ENCODE measurements at regions not wholly inside any gene's neighbourhood (a gene's known extent, or its start where the extent isn't known, plus 50 kb on each side); places are given as distances from the start of the nearest gene placed in this dataset.

DNA sequence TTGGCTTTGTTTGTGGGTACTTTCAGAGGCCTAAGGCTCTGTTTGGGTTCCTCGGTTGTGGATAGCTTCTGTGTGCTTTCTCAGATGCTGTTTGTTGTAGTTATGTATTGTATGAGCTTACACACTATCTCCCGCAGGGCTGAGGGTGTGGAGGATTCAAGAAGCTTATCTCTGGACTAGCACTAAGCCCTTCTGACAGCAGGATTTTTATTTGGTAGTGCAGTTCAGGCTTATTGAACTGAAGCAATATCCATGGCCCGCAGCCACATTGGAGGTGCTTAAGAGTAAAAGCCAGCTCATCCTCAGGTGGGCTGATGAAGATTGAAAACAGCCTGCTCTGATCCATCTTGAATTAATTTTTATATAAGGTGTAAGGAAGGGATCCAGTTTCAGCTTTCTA is 128.2 kb downstream of the RASGEF1B start:
- TF ChIP-seq, protein P1, sequence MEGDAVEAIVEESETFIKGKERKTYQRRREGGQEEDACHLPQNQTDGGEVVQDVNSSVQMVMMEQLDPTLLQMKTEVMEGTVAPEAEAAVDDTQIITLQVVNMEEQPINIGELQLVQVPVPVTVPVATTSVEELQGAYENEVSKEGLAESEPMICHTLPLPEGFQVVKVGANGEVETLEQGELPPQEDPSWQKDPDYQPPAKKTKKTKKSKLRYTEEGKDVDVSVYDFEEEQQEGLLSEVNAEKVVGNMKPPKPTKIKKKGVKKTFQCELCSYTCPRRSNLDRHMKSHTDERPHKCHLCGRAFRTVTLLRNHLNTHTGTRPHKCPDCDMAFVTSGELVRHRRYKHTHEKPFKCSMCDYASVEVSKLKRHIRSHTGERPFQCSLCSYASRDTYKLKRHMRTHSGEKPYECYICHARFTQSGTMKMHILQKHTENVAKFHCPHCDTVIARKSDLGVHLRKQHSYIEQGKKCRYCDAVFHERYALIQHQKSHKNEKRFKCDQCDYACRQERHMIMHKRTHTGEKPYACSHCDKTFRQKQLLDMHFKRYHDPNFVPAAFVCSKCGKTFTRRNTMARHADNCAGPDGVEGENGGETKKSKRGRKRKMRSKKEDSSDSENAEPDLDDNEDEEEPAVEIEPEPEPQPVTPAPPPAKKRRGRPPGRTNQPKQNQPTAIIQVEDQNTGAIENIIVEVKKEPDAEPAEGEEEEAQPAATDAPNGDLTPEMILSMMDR (tag by site-specific recombination; IDR thresholded peaks at IDR 0.05) = no peak
- TF ChIP-seq, protein P2, sequence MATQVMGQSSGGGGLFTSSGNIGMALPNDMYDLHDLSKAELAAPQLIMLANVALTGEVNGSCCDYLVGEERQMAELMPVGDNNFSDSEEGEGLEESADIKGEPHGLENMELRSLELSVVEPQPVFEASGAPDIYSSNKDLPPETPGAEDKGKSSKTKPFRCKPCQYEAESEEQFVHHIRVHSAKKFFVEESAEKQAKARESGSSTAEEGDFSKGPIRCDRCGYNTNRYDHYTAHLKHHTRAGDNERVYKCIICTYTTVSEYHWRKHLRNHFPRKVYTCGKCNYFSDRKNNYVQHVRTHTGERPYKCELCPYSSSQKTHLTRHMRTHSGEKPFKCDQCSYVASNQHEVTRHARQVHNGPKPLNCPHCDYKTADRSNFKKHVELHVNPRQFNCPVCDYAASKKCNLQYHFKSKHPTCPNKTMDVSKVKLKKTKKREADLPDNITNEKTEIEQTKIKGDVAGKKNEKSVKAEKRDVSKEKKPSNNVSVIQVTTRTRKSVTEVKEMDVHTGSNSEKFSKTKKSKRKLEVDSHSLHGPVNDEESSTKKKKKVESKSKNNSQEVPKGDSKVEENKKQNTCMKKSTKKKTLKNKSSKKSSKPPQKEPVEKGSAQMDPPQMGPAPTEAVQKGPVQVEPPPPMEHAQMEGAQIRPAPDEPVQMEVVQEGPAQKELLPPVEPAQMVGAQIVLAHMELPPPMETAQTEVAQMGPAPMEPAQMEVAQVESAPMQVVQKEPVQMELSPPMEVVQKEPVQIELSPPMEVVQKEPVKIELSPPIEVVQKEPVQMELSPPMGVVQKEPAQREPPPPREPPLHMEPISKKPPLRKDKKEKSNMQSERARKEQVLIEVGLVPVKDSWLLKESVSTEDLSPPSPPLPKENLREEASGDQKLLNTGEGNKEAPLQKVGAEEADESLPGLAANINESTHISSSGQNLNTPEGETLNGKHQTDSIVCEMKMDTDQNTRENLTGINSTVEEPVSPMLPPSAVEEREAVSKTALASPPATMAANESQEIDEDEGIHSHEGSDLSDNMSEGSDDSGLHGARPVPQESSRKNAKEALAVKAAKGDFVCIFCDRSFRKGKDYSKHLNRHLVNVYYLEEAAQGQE (tag by site-specific recombination; IDR thresholded peaks at IDR 0.05) = no peak
- TF ChIP-seq ZNF146 (tag by site-specific recombination; IDR thresholded peaks at IDR 0.05) (no peak), ZNF670 (tag by site-specific recombination; IDR thresholded peaks at IDR 0.05; ENCODE audit: low read depth) (no peak), ZNF221 (tag by site-specific recombination; IDR thresholded peaks at IDR 0.05; ENCODE audit: borderline replicate concordance) (no peak), PRDM1 (tag by site-specific recombination; IDR thresholded peaks at IDR 0.05) (no peak), BCL11B (tag by site-specific recombination; IDR thresholded peaks at IDR 0.05; ENCODE audit: low read depth) (no peak), ZBTB20 (tag by site-specific recombination; IDR thresholded peaks at IDR 0.05) (no peak)
- TF ChIP-seq, protein P3, sequence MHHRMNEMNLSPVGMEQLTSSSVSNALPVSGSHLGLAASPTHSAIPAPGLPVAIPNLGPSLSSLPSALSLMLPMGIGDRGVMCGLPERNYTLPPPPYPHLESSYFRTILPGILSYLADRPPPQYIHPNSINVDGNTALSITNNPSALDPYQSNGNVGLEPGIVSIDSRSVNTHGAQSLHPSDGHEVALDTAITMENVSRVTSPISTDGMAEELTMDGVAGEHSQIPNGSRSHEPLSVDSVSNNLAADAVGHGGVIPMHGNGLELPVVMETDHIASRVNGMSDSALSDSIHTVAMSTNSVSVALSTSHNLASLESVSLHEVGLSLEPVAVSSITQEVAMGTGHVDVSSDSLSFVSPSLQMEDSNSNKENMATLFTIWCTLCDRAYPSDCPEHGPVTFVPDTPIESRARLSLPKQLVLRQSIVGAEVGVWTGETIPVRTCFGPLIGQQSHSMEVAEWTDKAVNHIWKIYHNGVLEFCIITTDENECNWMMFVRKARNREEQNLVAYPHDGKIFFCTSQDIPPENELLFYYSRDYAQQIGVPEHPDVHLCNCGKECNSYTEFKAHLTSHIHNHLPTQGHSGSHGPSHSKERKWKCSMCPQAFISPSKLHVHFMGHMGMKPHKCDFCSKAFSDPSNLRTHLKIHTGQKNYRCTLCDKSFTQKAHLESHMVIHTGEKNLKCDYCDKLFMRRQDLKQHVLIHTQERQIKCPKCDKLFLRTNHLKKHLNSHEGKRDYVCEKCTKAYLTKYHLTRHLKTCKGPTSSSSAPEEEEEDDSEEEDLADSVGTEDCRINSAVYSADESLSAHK (tag by site-specific recombination; IDR thresholded peaks at IDR 0.05) = no peak
- TF ChIP-seq, protein P4, sequence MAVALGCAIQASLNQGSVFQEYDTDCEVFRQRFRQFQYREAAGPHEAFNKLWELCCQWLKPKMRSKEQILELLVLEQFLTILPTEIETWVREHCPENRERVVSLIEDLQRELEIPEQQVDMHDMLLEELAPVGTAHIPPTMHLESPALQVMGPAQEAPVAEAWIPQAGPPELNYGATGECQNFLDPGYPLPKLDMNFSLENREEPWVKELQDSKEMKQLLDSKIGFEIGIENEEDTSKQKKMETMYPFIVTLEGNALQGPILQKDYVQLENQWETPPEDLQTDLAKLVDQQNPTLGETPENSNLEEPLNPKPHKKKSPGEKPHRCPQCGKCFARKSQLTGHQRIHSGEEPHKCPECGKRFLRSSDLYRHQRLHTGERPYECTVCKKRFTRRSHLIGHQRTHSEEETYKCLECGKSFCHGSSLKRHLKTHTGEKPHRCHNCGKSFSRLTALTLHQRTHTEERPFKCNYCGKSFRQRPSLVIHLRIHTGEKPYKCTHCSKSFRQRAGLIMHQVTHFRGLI (tag by site-specific recombination; IDR thresholded peaks at IDR 0.05) = no peak
- TF ChIP-seq, protein P5, sequence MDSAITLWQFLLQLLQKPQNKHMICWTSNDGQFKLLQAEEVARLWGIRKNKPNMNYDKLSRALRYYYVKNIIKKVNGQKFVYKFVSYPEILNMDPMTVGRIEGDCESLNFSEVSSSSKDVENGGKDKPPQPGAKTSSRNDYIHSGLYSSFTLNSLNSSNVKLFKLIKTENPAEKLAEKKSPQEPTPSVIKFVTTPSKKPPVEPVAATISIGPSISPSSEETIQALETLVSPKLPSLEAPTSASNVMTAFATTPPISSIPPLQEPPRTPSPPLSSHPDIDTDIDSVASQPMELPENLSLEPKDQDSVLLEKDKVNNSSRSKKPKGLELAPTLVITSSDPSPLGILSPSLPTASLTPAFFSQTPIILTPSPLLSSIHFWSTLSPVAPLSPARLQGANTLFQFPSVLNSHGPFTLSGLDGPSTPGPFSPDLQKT (IDR thresholded peaks at IDR 0.05; ENCODE audit: borderline replicate concordance, low read depth, low read length) = no peak

Data from HEK293 (cell line).